GM12891 (cell line): ENCODE measurements at regions not wholly inside any gene's neighbourhood (a gene's known extent, or its start where the extent isn't known, plus 50 kb on each side); places are given as distances from the start of the nearest gene placed in this dataset.

Experiments
- PAX5 ChIP-seq: IDR thresholded peaks from 2 replicates; pipeline ENCODE4 v1.6.1; 2011; ENCODE audit warnings: low read length, moderate library complexity, mild to moderate bottlenecking; ENCODE audit not compliant: insufficient read depth, severe bottlenecking
- POLR2A ChIP-seq: IDR thresholded peaks from 2 replicates; pipeline ENCODE4 v1.6.1; 2011; ENCODE audit warnings: low read depth, low read length, control low read depth
- POLR2AphosphoS5 ChIP-seq: IDR thresholded peaks from 2 replicates; pipeline ENCODE4 v1.6.1; 2011; ENCODE audit warnings: low read depth, low read length, control low read depth
- POU2F2 ChIP-seq: IDR thresholded peaks from 2 replicates; pipeline ENCODE4 v1.6.1; 2011; ENCODE audit warnings: low read depth, mild to moderate bottlenecking, control low read depth, low read length, moderate library complexity
- SPI1 ChIP-seq: IDR thresholded peaks from 2 replicates; pipeline ENCODE4 v1.6.1; 2011; ENCODE audit warnings: low read depth, low read length, control low read depth
- TAF1 ChIP-seq: IDR thresholded peaks from 2 replicates; pipeline ENCODE4 v1.6.1; 2011; ENCODE audit warnings: low read depth, low read length, control low read depth

GRCh38 chr4:72701987-72702819 is 133.2 kb upstream of the ADAMTS3 start:
- TF ChIP-seq POLR2A (no peak), TAF1 (no peak), POLR2AphosphoS5 (no peak), SPI1 (no peak), POU2F2 (no peak), PAX5 (no peak)
